Peyer's patch (tissue), 4 donors: ENCODE measurements at regions not wholly inside any gene's neighbourhood (a gene's known extent, or its start where the extent isn't known, plus 50 kb on each side); places are given as distances from the start of the nearest gene placed in this dataset.

Experiments
- CTCF ChIP-seq, 6 experiments: fragments of 450-650 bp in 4 of 6; fragments of 200-600 bp in 2 of 6; sonication (generic) in 1 of 6; IDR thresholded peaks; one replicate each; pipeline ENCODE4 v1.5.1; 2017 to 2019; ENCODE audit warnings: antibody characterized with exemption in 6 of 6, mild to moderate bottlenecking in 3 of 6, moderate library complexity in 1 of 6
- POLR2A ChIP-seq, 2 donors: fragments of 450-650 bp; IDR thresholded peaks; one replicate each; pipeline ENCODE4 v1.5.1; 2017; ENCODE audit warnings: antibody characterized with exemption in 2 of 2, mild to moderate bottlenecking in 2 of 2, moderate library complexity in 2 of 2

- TF ChIP-seq CTCF (IDR thresholded peaks at IDR 0.05) (no peak), POLR2A (IDR thresholded peaks at IDR 0.05) (no peak)
These were observed 633.2 kb upstream of the NEGR1 start for GRCh38 chr1:72915581-72915980.
